ENCODE measurements at regions not wholly inside any gene's neighbourhood (a gene's known extent, or its start where the extent isn't known, plus 50 kb on each side); places are given as distances from the start of the nearest gene placed in this dataset.

DNA sequence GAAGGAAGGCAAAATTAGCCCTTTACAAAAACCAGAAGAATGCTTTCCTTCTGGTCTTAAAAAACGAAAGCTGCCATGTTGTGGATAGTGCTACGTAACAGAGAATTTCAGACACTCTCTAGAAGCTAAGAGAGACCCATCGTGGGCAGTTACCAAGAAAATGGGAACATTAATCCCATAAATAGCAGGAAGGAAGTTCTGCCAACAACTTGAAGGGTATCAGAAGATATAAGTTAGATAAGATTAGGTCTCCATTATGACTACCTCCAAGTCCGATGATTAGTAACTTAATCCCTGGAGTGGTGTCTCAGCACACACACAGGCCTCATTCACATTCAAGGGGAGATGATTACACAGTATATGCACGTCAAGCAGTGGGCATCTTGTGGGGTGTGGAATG, 115.7 kb upstream of the TRPC4 start:
- no peaks in the 10 kb centered on the region for H3K9me2 ChIP-seq (ENCODE audit: low read depth, low read length)
- no peak overlapping the region for H3K27ac ChIP-seq (ENCODE audit: low read depth, low read length, poor library complexity, severe bottlenecking)
- H4K20me1 ChIP-seq (ENCODE audit: insufficient read depth, low read length): no peaks in the 10 kb centered on the region
- H3K9ac ChIP-seq (ENCODE audit: low read length): no peak overlapping the region
- no peaks in the 10 kb centered on the region for H3K4me1 ChIP-seq (ENCODE audit: insufficient read depth, low read length, severe bottlenecking)
- no peaks in the 10 kb centered on the region for H3F3A ChIP-seq (ENCODE audit: insufficient read depth, low read length)
- no peak overlapping the region for H3K4me3 ChIP-seq (ENCODE audit: low read depth, low read length, poor library complexity, severe bottlenecking)
- no peaks in the 10 kb centered on the region for H3K79me2 ChIP-seq (ENCODE audit: insufficient read depth, low read length)
- no peaks in the 10 kb centered on the region for H3K9me3 ChIP-seq (ENCODE audit: low read length)
- no peaks in the 10 kb centered on the region for H3K36me3 ChIP-seq (ENCODE audit: insufficient read depth, low read length)
- no peak for TF ChIP-seq EZH2 (IDR thresholded peaks at IDR 0.05; ENCODE audit: borderline replicate concordance, low read length)
- TF ChIP-seq, protein P1, sequence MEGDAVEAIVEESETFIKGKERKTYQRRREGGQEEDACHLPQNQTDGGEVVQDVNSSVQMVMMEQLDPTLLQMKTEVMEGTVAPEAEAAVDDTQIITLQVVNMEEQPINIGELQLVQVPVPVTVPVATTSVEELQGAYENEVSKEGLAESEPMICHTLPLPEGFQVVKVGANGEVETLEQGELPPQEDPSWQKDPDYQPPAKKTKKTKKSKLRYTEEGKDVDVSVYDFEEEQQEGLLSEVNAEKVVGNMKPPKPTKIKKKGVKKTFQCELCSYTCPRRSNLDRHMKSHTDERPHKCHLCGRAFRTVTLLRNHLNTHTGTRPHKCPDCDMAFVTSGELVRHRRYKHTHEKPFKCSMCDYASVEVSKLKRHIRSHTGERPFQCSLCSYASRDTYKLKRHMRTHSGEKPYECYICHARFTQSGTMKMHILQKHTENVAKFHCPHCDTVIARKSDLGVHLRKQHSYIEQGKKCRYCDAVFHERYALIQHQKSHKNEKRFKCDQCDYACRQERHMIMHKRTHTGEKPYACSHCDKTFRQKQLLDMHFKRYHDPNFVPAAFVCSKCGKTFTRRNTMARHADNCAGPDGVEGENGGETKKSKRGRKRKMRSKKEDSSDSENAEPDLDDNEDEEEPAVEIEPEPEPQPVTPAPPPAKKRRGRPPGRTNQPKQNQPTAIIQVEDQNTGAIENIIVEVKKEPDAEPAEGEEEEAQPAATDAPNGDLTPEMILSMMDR (IDR thresholded peaks at IDR 0.05; ENCODE audit: low read length): no peak
- H3K27me3 ChIP-seq (ENCODE audit: insufficient read depth, low read length): no peaks in the 10 kb centered on the region
- H3K4me2 ChIP-seq (ENCODE audit: low read length): no peak overlapping the region
- no peak overlapping the region for H2AFZ ChIP-seq (ENCODE audit: low read length)

DNA sequence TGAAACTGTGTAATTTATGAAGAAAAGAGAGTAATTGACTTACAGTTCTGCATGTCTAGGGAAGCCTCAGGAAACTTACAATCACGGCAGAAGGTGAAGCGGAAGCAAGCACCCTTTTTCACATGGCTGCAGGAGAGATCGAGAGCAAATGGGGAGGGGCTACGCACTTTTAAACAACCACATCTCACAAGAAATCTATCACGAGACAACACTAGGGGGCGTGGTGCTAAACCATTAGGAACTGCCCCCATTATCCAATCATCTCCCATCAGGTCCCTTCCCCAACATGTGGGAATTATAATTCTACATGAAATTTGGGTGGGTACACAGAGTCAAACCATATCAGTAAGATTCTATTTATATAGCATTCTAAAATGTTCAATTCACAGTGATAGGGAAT, 114.8 kb upstream of the TRPC4 start:
- no peaks in the 10 kb centered on the region for H3K9me3 ChIP-seq (ENCODE audit: low read length)
- no peak overlapping the region for H3K4me3 ChIP-seq (ENCODE audit: low read depth, low read length, poor library complexity, severe bottlenecking)
- no peak overlapping the region for H3K4me2 ChIP-seq (ENCODE audit: low read length)
- H3K27ac ChIP-seq (ENCODE audit: low read depth, low read length, poor library complexity, severe bottlenecking): no peak overlapping the region
- H3K27me3 ChIP-seq (ENCODE audit: insufficient read depth, low read length): no peaks in the 10 kb centered on the region
- no peaks in the 10 kb centered on the region for H3K4me1 ChIP-seq (ENCODE audit: insufficient read depth, low read length, severe bottlenecking)
- no peaks in the 10 kb centered on the region for H3K36me3 ChIP-seq (ENCODE audit: insufficient read depth, low read length)
- no peaks in the 10 kb centered on the region for H4K20me1 ChIP-seq (ENCODE audit: insufficient read depth, low read length)
- H3F3A ChIP-seq (ENCODE audit: insufficient read depth, low read length): no peaks in the 10 kb centered on the region
- H3K9me2 ChIP-seq (ENCODE audit: low read depth, low read length): no peaks in the 10 kb centered on the region
- no peak for TF ChIP-seq EZH2 (IDR thresholded peaks at IDR 0.05; ENCODE audit: borderline replicate concordance, low read length)
- TF ChIP-seq, protein P1 (IDR thresholded peaks at IDR 0.05; ENCODE audit: low read length): peak; percentile 28; the same call in 1 of the 2 replicates
- H3K79me2 ChIP-seq (ENCODE audit: insufficient read depth, low read length): no peaks in the 10 kb centered on the region
- H3K9ac ChIP-seq (ENCODE audit: low read length): no peak overlapping the region
- H2AFZ ChIP-seq (ENCODE audit: low read length): no peak overlapping the region

DNA sequence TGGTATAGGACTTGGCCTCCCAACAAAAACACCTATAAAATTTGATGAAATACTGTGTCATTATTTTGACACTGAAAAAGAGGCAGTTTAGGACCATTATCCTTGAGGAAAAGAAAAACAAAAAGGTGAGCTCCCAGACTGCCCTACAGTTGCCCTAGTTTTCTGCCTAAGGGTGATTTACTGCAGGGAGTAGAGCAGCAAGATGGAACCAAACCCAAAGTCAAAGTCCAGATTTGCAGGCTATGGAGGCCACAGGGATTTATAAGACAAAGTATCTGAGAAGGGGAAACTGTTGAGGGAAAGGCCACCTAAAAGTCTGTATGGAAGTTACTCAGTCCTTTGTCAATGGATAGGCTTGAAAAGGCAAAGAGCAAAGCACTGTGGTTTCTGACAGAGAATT, 112.4 kb upstream of the TRPC4 start:
- H3K27ac ChIP-seq (ENCODE audit: low read depth, low read length, poor library complexity, severe bottlenecking): no peak overlapping the region
- no peak overlapping the region for H3K4me2 ChIP-seq (ENCODE audit: low read length)
- no peak overlapping the region for H3K4me3 ChIP-seq (ENCODE audit: low read depth, low read length, poor library complexity, severe bottlenecking)
- H3K27me3 ChIP-seq (ENCODE audit: insufficient read depth, low read length): no peaks in the 10 kb centered on the region
- no peaks in the 10 kb centered on the region for H3F3A ChIP-seq (ENCODE audit: insufficient read depth, low read length)
- H3K79me2 ChIP-seq (ENCODE audit: insufficient read depth, low read length): no peaks in the 10 kb centered on the region
- no peak overlapping the region for H3K9ac ChIP-seq (ENCODE audit: low read length)
- no peaks in the 10 kb centered on the region for H3K4me1 ChIP-seq (ENCODE audit: insufficient read depth, low read length, severe bottlenecking)
- H3K9me2 ChIP-seq (ENCODE audit: low read depth, low read length): no peaks in the 10 kb centered on the region
- H4K20me1 ChIP-seq (ENCODE audit: insufficient read depth, low read length): no peaks in the 10 kb centered on the region
- no peak overlapping the region for H2AFZ ChIP-seq (ENCODE audit: low read length)
- no peaks in the 10 kb centered on the region for H3K9me3 ChIP-seq (ENCODE audit: low read length)
- H3K36me3 ChIP-seq (ENCODE audit: insufficient read depth, low read length): no peaks in the 10 kb centered on the region
- no peak for TF ChIP-seq EZH2 (IDR thresholded peaks at IDR 0.05; ENCODE audit: borderline replicate concordance, low read length)
- TF ChIP-seq, protein P1 (IDR thresholded peaks at IDR 0.05; ENCODE audit: low read length): no peak

Data from OCI-LY1 (cell line).